HK-2 (cell line): ENCODE measurements at regions not wholly inside any gene's neighbourhood (a gene's known extent, or its start where the extent isn't known, plus 50 kb on each side); places are given as distances from the start of the nearest gene placed in this dataset.
"Not testable (repeated sequence)": the region's sequence is repeated elsewhere in the genome, so short reads cannot be mapped to it uniquely, and the experiment has no call there.

Experiments
- DNase-seq: peaks from one replicate; pipeline ENCODE4 v3.0.0-alpha.2; 2018; ENCODE audit not compliant: unreplicated experiment

DNA sequence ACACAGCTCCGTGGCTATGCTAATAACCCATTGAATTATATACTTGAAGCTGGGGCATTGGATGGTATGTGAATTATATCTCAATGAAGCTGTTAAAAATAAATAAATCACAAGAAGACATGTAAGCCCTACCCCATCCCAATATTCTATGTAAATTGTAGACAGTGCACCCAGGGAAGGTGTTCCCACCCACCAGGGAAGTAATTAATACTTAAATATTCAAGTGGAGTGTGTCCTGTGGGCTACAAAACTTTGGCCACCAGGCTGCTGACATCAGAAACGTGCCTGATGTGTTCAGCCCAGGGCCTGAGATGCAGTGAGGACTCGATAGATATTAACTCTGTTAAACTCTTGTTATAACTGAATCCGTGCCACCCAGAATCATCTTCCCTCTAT lies 240.4 kb upstream of the RREB1 start:
- no peak for DNase-seq

DNA sequence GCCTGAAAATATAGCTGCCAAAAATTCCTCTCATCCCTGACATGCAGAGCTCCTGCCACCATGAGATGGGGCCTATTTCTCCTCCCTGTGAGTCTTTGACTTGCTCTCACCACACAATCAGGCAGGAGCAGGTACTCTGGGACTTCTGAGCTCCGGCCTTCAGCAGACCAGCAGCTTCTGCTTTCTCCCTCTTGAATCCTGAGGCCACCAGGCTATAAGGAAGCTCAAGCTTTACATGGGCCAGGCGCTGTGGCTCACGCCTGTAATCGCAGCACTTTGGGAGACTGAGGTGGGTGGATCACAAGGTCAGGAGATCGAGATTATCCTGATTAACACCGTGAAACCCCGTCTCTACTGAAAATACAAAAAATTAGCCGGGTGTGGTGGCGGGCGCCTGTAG lies 238.7 kb upstream of the RREB1 start:
- no peak for DNase-seq

DNA sequence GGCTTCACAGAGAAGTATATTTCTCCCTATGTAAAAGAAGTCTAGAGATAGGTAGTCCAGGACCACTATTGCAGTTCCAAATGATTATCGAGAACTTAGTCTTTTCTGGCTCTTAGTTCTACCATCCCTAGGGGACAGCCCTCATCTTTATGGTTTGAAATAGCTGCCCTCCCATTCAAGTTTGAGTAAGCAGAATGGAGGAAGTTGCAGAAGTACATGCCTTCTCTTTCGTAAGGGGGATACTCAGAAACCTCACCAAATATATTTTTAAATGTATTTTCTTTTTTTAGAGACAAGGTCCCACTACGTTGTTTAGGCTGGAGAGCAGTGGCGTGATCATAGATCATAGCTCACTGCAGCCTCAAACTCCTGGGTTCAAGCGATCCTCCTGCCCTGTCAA lies 236.8 kb upstream of the RREB1 start:
- DNase-seq = no peak

DNA sequence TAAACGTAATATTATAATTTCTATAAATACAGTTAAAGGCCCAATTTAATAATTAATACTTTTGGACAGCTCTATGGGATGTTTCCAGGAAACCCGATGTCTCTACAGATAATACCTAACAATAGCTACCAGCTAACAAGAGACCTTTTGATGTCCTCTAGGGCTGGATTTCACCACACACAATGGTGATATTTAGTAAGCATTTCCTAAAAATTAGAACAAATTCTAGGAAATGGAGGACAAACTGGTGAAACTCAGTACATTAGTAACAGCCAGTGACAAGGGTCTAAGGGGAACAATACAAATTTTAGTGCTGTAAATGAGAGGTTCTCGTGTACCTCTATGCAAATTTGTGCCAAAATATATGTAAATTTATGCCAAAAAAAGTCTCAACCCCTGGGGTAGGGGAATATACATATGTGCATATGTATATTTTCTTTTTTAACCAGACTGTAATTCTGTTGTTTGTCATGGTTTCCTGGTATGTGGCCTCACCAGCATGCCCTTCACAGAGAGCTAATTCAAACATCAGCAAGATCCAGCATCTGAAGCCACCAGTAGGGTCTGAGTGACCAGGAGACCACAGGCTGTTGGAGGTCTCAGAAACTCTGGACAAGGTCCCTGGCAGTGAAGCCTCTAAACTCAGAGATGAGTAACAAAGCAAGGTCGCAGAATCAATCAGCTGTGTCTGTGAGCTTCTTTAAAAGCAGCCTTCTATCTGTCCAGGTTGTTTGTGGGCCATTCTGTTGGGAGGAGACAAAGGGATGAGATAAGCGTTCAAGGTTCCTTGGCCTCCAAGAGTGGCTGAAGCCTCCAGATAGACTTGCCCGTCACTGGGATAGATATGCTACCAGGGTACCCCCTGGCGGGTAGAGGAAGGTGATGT lies 235.1 kb upstream of the RREB1 start:
- DNase-seq = no peak

DNA sequence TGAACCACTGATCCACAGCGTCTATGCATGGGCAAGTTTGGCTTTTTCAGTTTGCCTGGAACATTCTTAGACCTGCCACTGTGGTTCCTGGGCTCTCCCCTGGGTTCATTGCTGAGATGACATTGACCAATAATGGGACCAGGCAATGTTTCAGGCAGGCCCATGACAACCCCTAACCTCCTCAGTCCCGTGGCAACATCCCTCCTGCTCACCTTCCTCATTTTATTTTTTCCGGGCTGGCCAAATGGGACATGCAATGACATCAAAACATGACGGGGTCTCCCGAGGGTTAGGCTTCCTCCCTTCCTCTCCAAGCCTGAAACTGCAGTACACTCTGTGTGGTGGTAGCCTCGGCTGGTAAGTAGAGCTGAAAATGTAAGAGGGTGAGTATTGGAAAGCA lies 234.0 kb upstream of the RREB1 start:
- DNase-seq = no peak

DNA sequence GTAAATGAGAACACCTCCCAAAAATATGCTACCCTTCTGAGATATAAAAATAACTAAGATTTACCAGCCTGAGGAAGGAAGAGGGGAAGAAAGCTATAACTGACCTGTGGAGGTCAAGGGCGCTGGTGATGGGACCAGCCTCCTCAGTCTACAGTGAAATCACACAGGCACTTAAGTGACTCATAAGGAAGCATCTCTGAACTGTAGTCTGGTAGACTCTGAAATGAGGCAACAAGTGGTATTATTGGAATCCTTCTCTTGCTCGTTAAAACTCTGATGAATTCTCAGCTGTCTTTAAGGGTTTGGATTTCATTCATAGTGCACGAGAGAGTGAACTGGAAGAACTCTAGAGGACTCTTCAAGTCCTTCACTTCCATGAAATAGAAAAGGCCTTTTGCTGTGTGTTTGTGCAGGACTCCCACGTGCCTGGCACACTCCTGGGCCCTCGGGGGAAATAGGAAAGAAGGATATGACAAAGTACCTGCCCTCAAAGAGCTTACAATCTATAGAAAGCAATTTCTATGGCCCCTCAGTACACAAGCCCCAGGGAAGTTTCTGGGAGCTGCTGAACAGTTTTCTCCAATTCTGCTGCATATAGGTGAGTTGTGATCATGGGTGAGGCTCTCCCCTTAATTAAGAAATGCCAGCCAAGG lies 231.8 kb upstream of the RREB1 start:
- DNase-seq = no peak

DNA sequence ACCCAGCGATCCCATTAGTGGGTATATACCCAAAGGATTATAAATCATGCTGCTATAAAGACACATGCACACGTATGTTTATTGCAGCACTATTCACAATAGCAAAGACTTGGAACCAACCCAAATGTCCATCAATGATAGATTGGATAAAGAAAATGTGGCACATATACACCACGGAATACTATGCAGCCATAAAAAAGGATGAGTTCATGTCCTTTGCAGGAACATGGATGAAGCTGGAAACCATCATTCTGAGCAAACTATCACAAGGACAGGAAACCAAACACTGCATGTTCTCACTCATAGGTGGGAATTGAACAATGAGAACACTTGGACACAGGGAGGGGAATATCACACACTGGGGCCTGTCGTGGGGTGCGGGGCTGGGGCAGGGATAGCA lies 230.0 kb upstream of the RREB1 start:
- DNase-seq = not testable (repeated sequence)

DNA sequence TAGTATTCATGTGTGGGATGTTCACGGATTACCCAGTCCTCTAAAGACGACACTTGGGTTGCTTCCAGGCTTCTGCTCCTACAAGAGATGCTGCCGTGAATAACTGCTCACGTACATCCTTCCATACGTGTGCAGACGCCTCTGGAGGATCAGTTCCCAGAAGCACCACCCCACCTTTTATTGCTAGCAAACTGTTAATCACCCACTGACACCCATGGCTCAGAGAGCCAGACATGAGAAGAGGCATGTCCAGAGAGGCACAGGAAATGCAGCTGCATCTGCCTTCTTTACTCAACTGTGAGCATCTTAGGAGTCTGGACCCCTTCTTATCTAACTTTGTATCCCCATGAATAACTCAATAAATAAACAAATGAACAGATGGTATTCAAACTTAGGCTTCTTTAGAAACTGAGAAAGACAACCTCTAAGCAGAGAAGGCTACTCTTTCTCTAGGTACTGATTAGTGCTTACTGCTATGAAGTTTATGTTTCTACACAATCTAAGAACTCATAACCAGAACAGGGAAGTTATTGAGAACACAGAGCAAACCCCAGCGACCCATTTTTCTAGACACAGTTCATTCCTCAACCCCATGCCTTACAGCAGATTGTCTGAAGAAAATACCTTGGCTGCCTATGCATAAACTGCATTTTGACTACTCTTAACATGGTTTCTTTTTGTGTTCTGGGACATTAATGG lies 228.7 kb upstream of the RREB1 start:
- DNase-seq = no peak

DNA sequence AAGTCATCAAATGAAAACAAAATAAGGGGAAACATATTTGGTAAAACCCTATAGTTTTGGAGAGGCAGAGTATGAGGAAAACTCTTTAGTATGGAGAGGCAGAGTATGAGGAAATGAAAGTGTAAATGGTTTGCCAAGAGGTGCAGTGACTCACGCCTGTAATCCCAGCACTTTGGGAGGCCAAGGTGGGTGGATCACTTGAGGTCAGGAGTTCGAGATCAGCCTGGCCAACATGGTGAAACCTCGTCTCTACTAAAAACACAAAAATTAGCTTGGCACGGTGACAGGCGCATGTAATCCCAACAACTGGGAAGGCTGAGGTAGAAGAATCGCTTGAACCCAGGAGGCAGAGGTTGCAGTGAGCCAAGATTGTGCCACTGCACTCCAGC lies 228.2 kb upstream of the RREB1 start:
- not testable (repeated sequence) for DNase-seq

DNA sequence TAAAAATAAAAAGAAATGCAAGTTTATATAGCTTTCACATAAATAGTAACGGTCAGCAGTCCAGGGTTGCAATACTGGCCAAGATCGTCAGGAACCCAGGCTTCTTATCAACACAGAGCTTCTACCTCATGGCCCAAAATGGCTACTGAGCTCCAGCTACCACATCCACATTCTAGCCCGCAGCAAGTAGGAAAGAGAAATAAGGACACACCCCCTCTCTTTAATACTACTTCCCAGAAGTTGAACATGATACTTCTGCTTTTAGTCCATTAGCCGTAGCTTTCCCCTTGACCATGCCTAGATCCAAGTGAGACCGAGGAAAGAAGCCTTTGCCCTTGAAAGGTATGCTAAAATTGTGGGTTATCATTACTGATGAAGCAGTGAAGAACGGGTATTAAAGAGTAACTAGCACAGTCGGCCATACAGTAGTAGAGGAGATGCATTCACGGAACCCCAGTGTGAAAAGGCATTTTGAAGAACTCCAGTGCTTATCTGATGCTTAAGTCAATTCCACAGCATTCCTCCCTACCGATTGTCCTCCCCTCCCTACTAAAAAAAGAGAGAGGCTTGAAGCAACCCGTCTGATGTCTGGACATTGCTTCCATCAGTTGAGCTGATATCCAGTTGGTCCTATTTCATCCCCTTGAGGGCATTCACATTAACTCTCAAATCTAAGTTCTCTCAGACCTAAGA lies 226.9 kb upstream of the RREB1 start:
- DNase-seq = no peak

DNA sequence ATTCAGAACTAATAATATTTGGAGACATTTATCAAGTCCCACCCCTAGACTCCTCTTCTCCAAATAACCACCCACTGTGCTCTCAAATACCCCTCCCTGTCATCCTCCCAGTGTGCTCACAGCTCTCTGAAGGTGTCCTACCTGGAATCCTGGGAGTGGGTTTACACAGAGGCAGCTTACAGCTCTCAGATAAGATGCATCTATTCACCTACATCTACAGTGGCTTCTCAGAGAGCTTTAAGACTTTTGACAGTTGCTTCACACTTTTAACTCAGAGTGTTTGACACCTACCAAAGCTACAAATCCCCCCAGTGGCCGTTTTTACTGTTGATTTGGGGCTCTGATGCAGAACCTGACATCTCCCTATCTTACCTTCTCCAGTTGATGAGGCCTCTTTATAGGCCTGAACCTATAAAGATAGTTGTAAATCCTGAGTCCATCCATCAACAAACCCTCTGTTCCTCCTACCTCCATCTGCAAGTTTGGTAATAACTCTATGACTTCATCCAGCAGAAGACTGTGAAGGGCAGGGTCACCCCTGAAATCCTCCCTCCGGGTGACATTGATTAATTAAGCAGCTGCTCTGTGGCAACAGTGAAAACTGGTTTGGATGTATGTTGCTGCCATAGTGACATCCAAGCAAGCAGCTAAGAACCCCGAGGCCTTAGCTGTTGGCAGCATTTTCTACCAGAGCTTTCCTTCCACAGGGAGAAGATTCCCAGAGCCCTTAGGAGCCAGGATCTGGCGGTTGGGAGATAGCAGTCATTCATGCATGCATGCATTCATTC lies 226.1 kb upstream of the RREB1 start:
- DNase-seq = no peak

DNA sequence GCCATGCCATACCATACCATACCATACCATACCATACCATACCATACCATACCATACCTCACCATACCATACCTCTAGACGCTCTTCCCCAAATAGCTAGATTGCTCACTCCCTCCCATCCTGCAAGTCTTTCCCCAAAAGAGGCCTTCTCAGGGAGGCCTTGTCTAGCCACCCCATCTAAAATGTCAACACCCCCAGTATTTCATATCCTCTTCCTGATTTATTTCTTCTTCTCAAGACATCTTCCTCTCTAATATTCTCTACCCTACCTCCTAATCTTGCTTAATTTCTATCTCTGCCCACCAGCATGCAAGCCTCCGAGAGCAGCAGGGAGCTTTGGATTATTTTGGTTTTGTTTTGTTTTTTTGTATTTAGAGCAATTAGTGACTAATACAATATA lies 225.2 kb upstream of the RREB1 start:
- no peak for DNase-seq

DNA sequence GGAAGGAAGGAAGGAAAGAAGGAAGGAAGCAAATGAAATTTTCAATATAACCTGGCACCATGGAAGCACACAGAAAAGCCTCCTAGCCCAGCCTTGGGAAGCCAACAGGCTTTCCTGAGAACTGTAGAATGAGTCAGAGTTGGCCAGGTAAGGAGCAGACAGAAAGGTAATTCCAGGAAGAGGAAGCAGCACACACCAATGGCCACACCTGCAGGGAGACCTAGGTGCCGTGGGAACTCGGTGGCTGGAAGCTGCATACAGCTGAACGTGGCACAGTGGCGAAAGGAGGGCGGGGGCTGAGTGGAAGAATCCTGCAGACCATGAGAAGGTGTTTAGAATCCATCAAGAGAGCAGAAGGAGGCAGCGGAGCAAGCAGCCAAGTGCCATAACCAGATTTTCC lies 224.8 kb upstream of the RREB1 start:
- no peak for DNase-seq

DNA sequence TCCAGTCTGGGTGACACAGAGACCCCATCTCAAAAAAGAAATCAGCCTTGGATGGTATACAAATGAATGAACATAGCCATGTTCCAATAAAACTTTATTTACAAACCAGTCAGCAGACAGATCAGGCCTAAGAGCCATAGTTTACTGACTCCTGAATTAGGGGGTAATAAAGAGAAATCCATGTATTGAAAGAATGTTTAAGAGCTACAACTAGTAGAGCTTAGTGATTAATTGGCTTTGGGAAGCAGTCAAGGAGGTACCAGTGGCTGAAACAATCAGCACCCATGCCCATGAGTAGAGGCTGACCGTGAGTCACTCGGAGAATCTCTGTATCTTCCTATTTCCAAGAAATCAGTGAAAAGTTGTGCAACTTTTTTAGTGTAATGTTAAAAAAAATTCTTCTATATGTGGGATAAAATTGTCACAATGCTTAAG lies 223.6 kb upstream of the RREB1 start:
- no peak for DNase-seq

DNA sequence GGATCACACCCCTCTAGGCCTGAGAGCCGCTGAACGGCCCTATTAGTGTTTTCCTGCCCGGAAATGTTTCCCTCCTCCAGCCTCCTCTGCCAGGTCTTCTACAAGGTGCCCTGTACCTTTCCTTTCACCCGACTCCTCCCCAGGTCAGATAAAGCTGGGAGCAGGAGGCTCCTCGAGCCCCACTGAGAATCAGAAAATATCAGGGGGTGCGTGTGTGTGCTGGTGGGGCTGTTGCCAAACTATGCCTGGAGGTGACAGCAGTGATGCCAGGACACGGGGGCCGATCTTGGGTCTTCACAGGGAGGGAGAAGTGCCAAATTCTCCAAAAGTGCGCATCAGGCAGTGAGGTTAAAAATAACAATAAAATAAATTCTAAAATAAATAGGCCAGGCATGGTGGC lies 222.8 kb upstream of the RREB1 start:
- no peak for DNase-seq

DNA sequence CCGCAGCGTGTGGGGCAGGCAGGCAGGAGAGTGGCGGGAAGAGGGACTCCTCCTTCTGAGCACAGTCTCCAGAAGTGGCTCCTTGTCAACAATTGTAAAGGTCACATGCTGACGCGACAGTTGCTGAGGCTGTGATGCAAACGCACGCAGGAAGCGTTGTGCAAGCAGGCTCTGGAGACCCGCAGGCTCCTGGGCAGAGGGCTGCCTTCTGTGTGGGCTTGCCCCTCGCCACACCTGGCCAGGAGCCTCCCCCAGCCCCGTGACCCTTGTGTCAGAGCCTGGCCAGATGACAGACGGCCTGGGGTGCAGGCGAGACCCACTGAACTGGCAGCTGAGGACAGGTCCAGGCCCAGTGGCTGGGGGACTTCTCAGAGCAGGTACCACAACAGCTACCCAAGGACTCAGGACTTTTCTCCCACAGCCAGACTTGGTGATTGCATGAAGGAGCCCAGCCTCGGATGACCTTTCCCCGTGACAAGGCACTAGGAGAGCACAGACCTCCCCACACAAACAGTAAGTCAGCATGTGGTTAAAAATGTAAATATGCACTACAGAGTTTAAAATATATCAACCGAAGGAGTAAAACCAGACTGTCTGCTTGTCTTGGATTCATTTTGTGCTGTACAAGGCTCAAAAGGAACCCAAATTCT lies 222.1 kb upstream of the RREB1 start:
- no peak for DNase-seq

DNA sequence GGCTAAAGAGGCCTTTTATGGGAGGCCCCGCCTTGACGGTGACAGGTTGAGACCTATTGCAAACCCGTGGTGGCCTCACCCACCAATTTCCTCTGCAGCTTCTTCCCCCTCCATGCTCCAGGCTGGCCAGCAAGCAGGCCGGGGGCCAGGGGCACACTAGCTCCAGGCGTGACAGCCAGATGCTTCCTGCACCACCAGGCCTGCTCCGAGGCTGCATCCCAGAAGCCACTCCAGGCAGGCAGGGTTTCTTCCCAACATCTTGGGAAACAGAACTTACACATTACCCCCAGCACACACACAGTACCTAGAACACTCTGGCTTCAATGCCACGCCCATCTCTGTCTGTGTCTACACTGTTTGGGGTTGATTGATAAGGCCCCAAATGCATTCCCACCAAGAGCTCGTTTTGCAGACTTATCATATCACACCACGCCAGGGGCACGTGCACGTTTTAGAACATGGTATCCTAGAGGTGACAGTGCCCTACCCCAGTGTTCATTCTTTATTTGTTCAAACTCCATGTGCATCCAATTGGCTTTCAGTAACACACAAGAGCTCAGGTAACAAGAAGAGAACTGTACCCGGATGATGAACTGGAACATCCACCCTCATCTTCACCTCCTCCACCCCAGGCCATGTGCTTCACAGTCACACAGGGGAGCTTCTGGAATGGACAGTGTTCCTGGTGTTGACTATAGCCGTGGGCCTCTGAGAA lies 221.4 kb upstream of the RREB1 start:
- no peak for DNase-seq

DNA sequence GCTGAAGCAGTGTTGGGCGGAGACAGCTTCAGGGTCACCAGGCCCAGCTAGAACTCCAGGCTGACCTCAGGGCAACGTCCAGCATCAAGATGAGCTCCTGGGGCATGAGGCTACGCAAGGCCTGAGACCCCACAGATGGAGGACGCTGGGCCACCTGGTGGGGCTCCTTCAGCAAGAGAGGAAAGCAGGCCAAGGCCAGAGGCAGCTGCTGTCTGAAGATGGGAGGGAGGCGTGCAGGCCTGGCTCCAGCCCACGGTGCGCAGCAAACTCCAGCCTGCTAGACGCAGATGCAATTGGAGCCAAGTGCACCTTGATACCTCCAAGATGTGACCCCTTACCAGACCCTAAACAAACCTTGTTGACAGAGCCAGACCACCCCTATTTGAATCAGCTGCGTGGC lies 220.9 kb upstream of the RREB1 start:
- no peak for DNase-seq

DNA sequence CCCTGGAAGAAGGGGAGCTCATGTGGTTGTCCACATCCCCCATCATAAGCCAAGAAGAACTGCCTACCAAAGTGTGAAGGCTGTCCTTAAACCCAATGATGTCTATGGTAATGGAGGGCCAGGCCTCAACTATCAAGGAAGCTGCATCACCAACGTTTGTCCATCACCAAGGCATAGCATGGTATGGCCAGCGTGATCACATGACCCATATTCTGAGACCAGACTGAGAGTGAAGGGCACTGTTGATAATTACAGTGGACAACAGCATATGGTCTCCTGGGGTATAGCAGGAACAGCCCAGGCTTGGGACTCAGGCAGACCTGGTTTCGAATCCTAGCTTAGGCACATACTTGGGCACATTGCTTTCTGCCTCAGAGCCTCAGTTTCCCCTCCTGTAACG lies 218.2 kb upstream of the RREB1 start:
- DNase-seq = no peak

DNA sequence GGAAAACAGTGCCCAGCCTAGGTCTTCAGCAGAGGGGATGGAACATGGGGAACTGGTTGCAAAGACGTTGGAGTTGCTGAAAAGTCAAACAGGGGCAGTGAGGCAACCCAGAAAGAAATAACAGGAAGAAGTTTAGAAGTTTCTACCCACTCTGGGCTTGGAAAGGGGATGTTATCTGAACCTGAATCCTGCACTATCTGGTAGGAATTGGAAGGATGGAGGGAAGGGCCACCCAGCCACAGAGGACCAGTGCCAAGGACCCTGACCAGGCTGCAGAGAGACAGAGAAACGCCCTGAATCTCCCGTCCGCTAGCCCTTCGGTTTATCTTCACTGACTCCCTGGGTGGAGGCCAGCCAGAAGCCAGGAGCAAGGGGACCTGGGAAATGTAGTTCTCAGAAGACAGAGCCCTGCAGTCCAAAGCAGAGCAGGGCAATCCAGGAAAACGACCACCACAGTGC lies 217.3 kb upstream of the RREB1 start:
- DNase-seq = no peak
